Esophagus squamous epithelium (tissue), 5 donors: ENCODE measurements at regions not wholly inside any gene's neighbourhood (a gene's known extent, or its start where the extent isn't known, plus 50 kb on each side); places are given as distances from the start of the nearest gene placed in this dataset.
"Not testable (repeated sequence)": the region's sequence is repeated elsewhere in the genome, so short reads cannot be mapped to it uniquely, and the experiment has no call there.

Experiments
- DNase-seq: peaks from one replicate; lab custom pipeline; 2025; lab: John Stamatoyannopoulos, UW
- H3K27ac ChIP-seq, 4 donors: fragments of 200-600 bp; sonication (generic); one replicate each; pipeline ENCODE4 v1.5.1; 2016 to 2019; ENCODE audit warnings: mild to moderate bottlenecking in 1 of 4
- H3K27me3 ChIP-seq, 4 donors: fragments of 200-600 bp; sonication (generic); 1 replicate in 3 of 4; 2 replicates in 1 of 4; pipeline versions ENCODE4 v1.5.1 to v1.6.0; 2017 to 2021; ENCODE audit warnings: antibody characterized with exemption in 1 of 4
- H3K36me3 ChIP-seq, 3 donors: fragments of 200-600 bp; sonication (generic); one replicate each; pipeline ENCODE4 v1.5.1; 2016 to 2019
- H3K4me1 ChIP-seq, 3 donors: fragments of 200-600 bp; sonication (generic); one replicate each; pipeline ENCODE4 v1.5.1; 2017 to 2019
- H3K4me3 ChIP-seq, 4 donors: fragments of 200-600 bp; sonication (generic); 1 replicate in 3 of 4; 2 replicates in 1 of 4; pipeline ENCODE4 v1.5.1; 2016 to 2019; ENCODE audit warnings: mild to moderate bottlenecking in 2 of 4, moderate library complexity in 1 of 4
- H3K9me3 ChIP-seq, 3 donors: fragments of 200-600 bp; sonication (generic); one replicate each; pipeline ENCODE4 v1.5.1; 2016 to 2019
- CTCF ChIP-seq, 6 experiments: fragments of 450-650 bp in 4 of 6; fragments of 200-600 bp in 2 of 6; sonication (generic) in 2 of 6; IDR thresholded peaks; one replicate each; pipeline ENCODE4 v1.5.1; 2016 to 2019; ENCODE audit warnings: antibody characterized with exemption in 6 of 6, mild to moderate bottlenecking in 4 of 6, moderate library complexity in 4 of 6
- POLR2A ChIP-seq, 4 donors: fragments of 450-650 bp; IDR thresholded peaks; one replicate each; pipeline ENCODE4 v1.6.1; 2017; ENCODE audit warnings: antibody characterized with exemption in 4 of 4, mild to moderate bottlenecking in 4 of 4, moderate library complexity in 3 of 4
- WGBS, 2 donors: methylation state at CpG; one replicate each; pipeline ENCODE4 v1.1.5; 2018; 5-methylcytosine and 5-hydroxymethylcytosine counted together
- intact Hi-C: fragments of 100-400 bp; cut with DNase I; formaldehyde crosslinking; loops from one replicate; pipeline ENCODE4 v1.15.0; 2022
- donor health status: DM: yes; HTN: yes; CAD: no.

DNA sequence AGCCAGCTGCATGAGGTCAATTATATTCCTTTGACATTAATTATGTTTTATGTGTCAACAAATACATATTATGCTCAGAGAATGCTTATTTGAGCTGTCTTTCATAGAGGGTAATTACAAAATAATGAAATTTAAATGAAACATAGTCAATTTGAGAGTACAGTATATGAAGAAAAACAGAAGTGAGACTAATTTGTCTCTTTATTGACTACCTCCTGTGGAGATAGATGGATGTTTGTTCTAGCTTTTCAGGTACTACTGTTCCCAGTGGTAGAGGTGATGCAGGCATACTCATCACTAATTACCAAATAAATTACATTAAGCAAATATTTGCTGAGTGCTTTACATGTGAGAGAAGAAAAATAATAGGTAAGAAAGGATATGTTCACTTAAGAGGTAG is 1129.6 kb downstream of the OTOL1 start:
- intact Hi-C loops: no loop called here
- H3K27me3 ChIP-seq: no peaks in the 10 kb centered on the region
- H3K9me3 ChIP-seq: peaks cover 0 to 11% (median 7%) of the 10 kb centered on the region in 3 donors
- no peak for TF ChIP-seq CTCF (IDR thresholded peaks at IDR 0.05)
- no peak overlapping the region for H3K4me3 ChIP-seq
- no peaks in the 10 kb centered on the region for H3K4me1 ChIP-seq
- H3K27ac ChIP-seq: no peak overlapping the region
- no peaks in the 10 kb centered on the region for H3K36me3 ChIP-seq
- DNase-seq: no peak

DNA sequence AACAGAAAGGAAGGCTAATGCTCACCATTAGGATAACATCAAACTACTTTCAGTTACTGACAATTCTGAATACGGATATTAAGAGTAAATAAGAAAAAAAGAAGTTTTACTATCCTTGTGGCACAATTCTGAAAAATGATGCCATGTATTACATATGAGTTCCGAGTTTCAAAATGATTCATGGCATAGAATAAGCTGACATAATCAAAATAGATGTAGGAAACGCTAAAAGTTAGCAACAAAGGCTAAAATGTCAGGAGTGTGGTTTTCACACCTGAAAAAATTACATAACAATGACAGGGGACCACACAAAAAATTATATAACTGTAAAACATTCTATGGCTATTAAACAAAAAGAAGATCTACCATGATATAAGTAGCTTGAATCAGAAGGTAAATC is 1131.9 kb downstream of the OTOL1 start:
- Histone ChIP-seq H3K36me3 (no peaks in the 10 kb centered on the region), H3K27ac (no peak overlapping the region), H3K4me1 (no peaks in the 10 kb centered on the region), H3K9me3 (peaks cover 0 to 5% (median 3%) of the 10 kb centered on the region in 3 donors), H3K4me3 (no peak overlapping the region), H3K27me3 (no peaks in the 10 kb centered on the region)
- TF ChIP-seq POLR2A (IDR thresholded peaks at IDR 0.05) (no peak), CTCF (IDR thresholded peaks at IDR 0.05) (no peak)
- intact Hi-C loops: no loop called here
- WGBS, 2 donors: 63 to 69% methylated on average over 3 of the region's 3 CpGs
- DNase-seq: no peak

DNA sequence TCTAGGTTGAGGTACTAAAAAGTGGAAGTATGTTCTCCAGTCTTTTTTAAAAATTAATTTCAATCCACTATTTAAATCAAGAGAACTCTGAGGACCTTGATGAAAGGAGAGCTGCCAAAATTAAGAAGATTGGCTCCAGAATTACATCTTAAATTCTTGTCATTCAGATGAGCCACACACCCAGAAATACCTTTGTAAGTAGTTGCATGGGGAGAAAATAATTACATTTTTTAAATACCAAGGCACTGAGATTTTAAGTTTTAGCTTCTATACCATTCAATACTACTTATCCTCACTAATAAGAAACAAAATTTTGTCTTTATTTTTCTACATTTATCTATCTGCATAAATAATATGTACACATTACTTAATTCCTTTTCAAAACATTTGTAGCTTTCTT is 1132.8 kb downstream of the OTOL1 start:
- Histone ChIP-seq H3K4me3 (no peak overlapping the region), H3K9me3 (peaks cover 0 to 5% (median 3%) of the 10 kb centered on the region in 3 donors)
- intact Hi-C loops: no loop called here

GRCh38 chr3:162632672-162633071 is 1136.1 kb downstream of the OTOL1 start:
- H3K9me3 ChIP-seq: no peaks in the 10 kb centered on the region
- H3K27ac ChIP-seq: no peak overlapping the region
- no peak overlapping the region for H3K4me3 ChIP-seq
- TF ChIP-seq CTCF (IDR thresholded peaks at IDR 0.05): no peak
- H3K36me3 ChIP-seq: no peaks in the 10 kb centered on the region
- H3K27me3 ChIP-seq: no peaks in the 10 kb centered on the region
- WGBS, 2 donors: 42 to 76% methylated on average over 2 of the region's 2 CpGs
- no peak for DNase-seq
- no peaks in the 10 kb centered on the region for H3K4me1 ChIP-seq
- intact Hi-C loops: no loop called here

More for the DNA sequence above, 1132.8 kb downstream of the OTOL1 start:
- no peak for DNase-seq
- H3K36me3 ChIP-seq: no peaks in the 10 kb centered on the region
- no peaks in the 10 kb centered on the region for H3K27me3 ChIP-seq
- no peak for TF ChIP-seq POLR2A (IDR thresholded peaks at IDR 0.05)
- no peak for TF ChIP-seq CTCF (IDR thresholded peaks at IDR 0.05)
- H3K27ac ChIP-seq: no peak overlapping the region
- no peaks in the 10 kb centered on the region for H3K4me1 ChIP-seq

- H3K27ac ChIP-seq, H3K4me1 ChIP-seq, H3K4me3 ChIP-seq, H3K36me3 ChIP-seq, H3K9me3 ChIP-seq, DNase-seq, intact Hi-C loops, H3K27me3 ChIP-seq: not testable (repeated sequence)
- 90 to 100% methylated on average over 1 to 2 of the region's 13 CpGs for WGBS, 2 donors
Measured at GRCh38 chr3:162640208-162640607, 1143.6 kb downstream of the OTOL1 start.

- Histone ChIP-seq H3K36me3 (no peaks in the 10 kb centered on the region), H3K27ac (no peak overlapping the region), H3K27me3 (no peaks in the 10 kb centered on the region), H3K9me3 (peaks cover 0 to 6% (median 0%) of the 10 kb centered on the region in 3 donors), H3K4me1 (no peaks in the 10 kb centered on the region), H3K4me3 (no peak overlapping the region)
- TF ChIP-seq CTCF (IDR thresholded peaks at IDR 0.05) (no peak), POLR2A (IDR thresholded peaks at IDR 0.05) (no peak)
- intact Hi-C loops: no loop called here
- 65 to 68% methylated on average over 3 of the region's 3 CpGs for WGBS, 2 donors
- DNase-seq: no peak
Measured at GRCh38 chr3:162641317-162641716, 1144.7 kb downstream of the OTOL1 start.
